K562 (cell line): ENCODE measurements at regions not wholly inside any gene's neighbourhood (a gene's known extent, or its start where the extent isn't known, plus 50 kb on each side); places are given as distances from the start of the nearest gene placed in this dataset.

Experiments used
- BHLHE40 ChIP-seq: IDR thresholded peaks from 2 replicates; pipeline ENCODE4 v1.6.1; 2011; ENCODE audit warnings: low read length, improper control_type of control experiment
- CCNT2 ChIP-seq: IDR thresholded peaks from 2 replicates; pipeline ENCODE4 v1.6.1; 2011; ENCODE audit warnings: borderline replicate concordance, low read depth, mild to moderate bottlenecking, moderate library complexity, mixed read lengths, low read length; ENCODE audit not compliant: insufficient read length; ENCODE audit errors: extremely low read depth
- CEBPG ChIP-seq, 3 experiments: fragments of 200-800 bp in 1 of 3; sonication (Bioruptor generic) in 1 of 3; sonication (generic) in 1 of 3; formaldehyde crosslinking in 1 of 3; IDR thresholded peaks in 2 of 3; conservative IDR thresholded peaks in 1 of 3; 2 replicates each; pipeline versions ENCODE4 v1.6.1 to v1.8.0; 2016 to 2022; ENCODE audit warnings: missing compliant biosample characterization in 2 of 3, missing genetic modification characterization in 2 of 3, mild to moderate bottlenecking in 1 of 3, missing genetic modification reagents in 1 of 3
- E2F6 ChIP-seq, 2 experiments: IDR thresholded peaks; 2 replicates each; pipeline ENCODE4 v1.6.1; 2011; ENCODE audit warnings: borderline replicate concordance in 1 of 2, control low read depth in 1 of 2, low read depth in 1 of 2, low read length in 1 of 2, mild to moderate bottlenecking in 1 of 2, mixed read lengths in 1 of 2, moderate library complexity in 1 of 2; ENCODE audit not compliant: insufficient read depth in 1 of 2, insufficient read length in 1 of 2, poor library complexity in 1 of 2, severe bottlenecking in 1 of 2; ENCODE audit errors: extremely low read depth in 1 of 2
- FOXJ2 ChIP-seq: fragments of 200-800 bp; sonication (Bioruptor generic); IDR thresholded peaks from 2 replicates; pipeline ENCODE4 v1.6.1; 2016; ENCODE audit warnings: missing genetic modification characterization, missing compliant biosample characterization
- HCFC1 ChIP-seq: IDR thresholded peaks from 2 replicates; pipeline ENCODE4 v1.6.1; 2012; ENCODE audit warnings: low read depth, low read length, improper control_type of control experiment
- HMGN3 ChIP-seq: IDR thresholded peaks from 2 replicates; pipeline ENCODE4 v1.6.1; 2011; ENCODE audit warnings: borderline replicate concordance, low read depth, mild to moderate bottlenecking, mixed read lengths, low read length; ENCODE audit not compliant: insufficient read length; ENCODE audit errors: extremely low read depth
- HNRNPLL ChIP-seq: fragments of 200-400 bp; formaldehyde crosslinking; IDR thresholded peaks from 2 replicates; pipeline ENCODE4 v1.6.1; 2017; ENCODE audit warnings: low read length, low read depth, mild to moderate bottlenecking; ENCODE audit not compliant: poor library complexity, severe bottlenecking
- KDM5B ChIP-seq: fragments of 200-600 bp; sonication (generic); IDR thresholded peaks from 2 replicates; pipeline ENCODE4 v1.6.1; 2012; ENCODE audit warnings: low read depth, mild to moderate bottlenecking, moderate library complexity, low read length, control low read depth, inconsistent platforms; ENCODE audit not compliant: insufficient replicate concordance
- MTA3 ChIP-seq: fragments of 450-650 bp; formaldehyde crosslinking; IDR thresholded peaks from 2 replicates; pipeline ENCODE4 v1.6.1; 2017; ENCODE audit warnings: mild to moderate bottlenecking, borderline replicate concordance
- NCOA4 ChIP-seq: fragments of 450-650 bp; IDR thresholded peaks from 2 replicates; pipeline ENCODE4 v1.6.1; 2018; ENCODE audit warnings: mild to moderate bottlenecking; ENCODE audit not compliant: partially characterized antibody
- PHB ChIP-seq: fragments of 250-450 bp; sonication (Bioruptor Pico); IDR thresholded peaks from 2 replicates; pipeline ENCODE4 v1.5.0; 2021
- POLR2G ChIP-seq: fragments of 200-400 bp; formaldehyde crosslinking; IDR thresholded peaks from 2 replicates; pipeline ENCODE4 v1.6.1; 2017; ENCODE audit warnings: low read depth, mild to moderate bottlenecking, antibody characterized with exemption, low read length, moderate library complexity
- RAD21 ChIP-seq, 2 experiments: fragments of 250-450 bp in 1 of 2; fragments of 450-650 bp in 1 of 2; sonication (Bioruptor Pico) in 1 of 2; formaldehyde crosslinking in 1 of 2; IDR thresholded peaks in 1 of 2; conservative IDR thresholded peaks in 1 of 2; 2 replicates each; pipeline versions ENCODE4 v1.4.0 to v1.8.0; 2020 to 2022; ENCODE audit warnings: mild to moderate bottlenecking in 2 of 2, moderate library complexity in 1 of 2
- RCOR1 ChIP-seq, 2 experiments: IDR thresholded peaks; 2 replicates each; pipeline ENCODE4 v1.6.1; 2012; ENCODE audit warnings: low read depth in 2 of 2, low read length in 2 of 2, borderline replicate concordance in 1 of 2, improper control_type of control experiment in 1 of 2
- ZC3H11A ChIP-seq: IDR thresholded peaks from 2 replicates; pipeline ENCODE4 v1.6.1; 2012; ENCODE audit warnings: low read depth, low read length, improper control_type of control experiment
- ZNF253 ChIP-seq: fragments of 250-450 bp; sonication (Bioruptor Pico); conservative IDR thresholded peaks from 2 replicates; pipeline ENCODE4 v1.6.1; 2021; ENCODE audit warnings: mild to moderate bottlenecking
- ZNF57 ChIP-seq: fragments of 450-650 bp; formaldehyde crosslinking; IDR thresholded peaks from 2 replicates; pipeline ENCODE4 v1.4.0; 2020; ENCODE audit warnings: mild to moderate bottlenecking, moderate library complexity

GRCh38 chr2:64228126-64228678 is 84.0 kb upstream of the PELI1 start (continued):
- TF ChIP-seq POLR2G (peak; percentile 76), E2F6 (IDR thresholded peaks at IDR 0.05; ENCODE audit: borderline replicate concordance in 1 of 2, extremely low read depth in 1 of 2, insufficient read depth in 1 of 2, insufficient read length in 1 of 2, low read depth in 1 of 2, low read length in 1 of 2, poor library complexity in 1 of 2, severe bottlenecking in 1 of 2) (peak; percentile 70 to 78), BHLHE40 (peak; percentile 67), RCOR1 (IDR thresholded peaks at IDR 0.05; ENCODE audit: borderline replicate concordance in 1 of 2, low read depth in 2 of 2, low read length in 2 of 2) (0 out of 4 replicates have a peak, but pooled peaks of 1 of the 2 experiments have one; percentile 36), MTA3 (peak; percentile 38; the same call in 1 of the 2 replicates), NCOA4 (no peak), ZC3H11A (no peak), ZNF57 (CRISPR knock-in tag) (no peak), ZNF253 (CRISPR knock-in tag) (no peak), CEBPG (CRISPR knock-in tag; IDR thresholded peaks at IDR 0.05) (no peak), CEBPG (tag; conservative IDR thresholded peaks at IDR 0.05 in 1 of 2, IDR thresholded peaks at IDR 0.05 in 1 of 2) (no peak), HCFC1 (0 out of 2 replicates have a peak, but pooled peaks have one; percentile 16), CCNT2 (peak; percentile 25), HMGN3 (peak; percentile 56), FOXJ2 (no peak), PHB (no peak), RAD21 (CRISPR knock-in tag; conservative IDR thresholded peaks at IDR 0.05 in 1 of 2, IDR thresholded peaks at IDR 0.05 in 1 of 2) (0 out of 4 replicates have a peak, but pooled peaks of 1 of the 2 experiments have one; percentile 2), HNRNPLL (peak; percentile 65), KDM5B (peak; percentile 88)
